Trophoblast cell (in vitro differentiated cells and primary cell): ENCODE measurements at regions not wholly inside any gene's neighbourhood (a gene's known extent, or its start where the extent isn't known, plus 50 kb on each side); places are given as distances from the start of the nearest gene placed in this dataset.

ENCODE experiments used
- DNase-seq, 2 donors: peaks; one replicate each; pipeline ENCODE4 v3.0.0-alpha.2; 2016
- H2AFZ ChIP-seq: 2 replicates; pipeline ENCODE4 v1.6.1; 2013; ENCODE audit warnings: low read length, moderate library complexity, mild to moderate bottlenecking; ENCODE audit not compliant: insufficient read depth, poor library complexity
- H2AK5ac ChIP-seq: 2 replicates; pipeline ENCODE4 v1.6.1; 2013; ENCODE audit warnings: mild to moderate bottlenecking, low read length
- H2BK120ac ChIP-seq: 2 replicates; pipeline ENCODE4 v1.6.1; 2013; ENCODE audit warnings: low read length, mild to moderate bottlenecking, moderate library complexity; ENCODE audit not compliant: insufficient read depth, poor library complexity
- H2BK12ac ChIP-seq: 2 replicates; pipeline ENCODE4 v1.6.1; 2013; ENCODE audit warnings: mild to moderate bottlenecking, low read length, moderate library complexity
- H2BK5ac ChIP-seq: 2 replicates; pipeline ENCODE4 v1.6.1; 2013; ENCODE audit warnings: low read length, low read depth, moderate library complexity, mild to moderate bottlenecking; ENCODE audit not compliant: poor library complexity
- H3K14ac ChIP-seq: 2 replicates; pipeline ENCODE4 v1.6.1; 2013; ENCODE audit warnings: mild to moderate bottlenecking, low read length
- H3K18ac ChIP-seq: 2 replicates; pipeline ENCODE4 v1.6.1; 2013; ENCODE audit warnings: mild to moderate bottlenecking, low read length
- H3K23ac ChIP-seq: 2 replicates; pipeline ENCODE4 v1.6.1; 2013; ENCODE audit warnings: low read length
- H3K27ac ChIP-seq: 2 replicates; pipeline ENCODE4 v1.5.1; 2013; ENCODE audit warnings: low read depth, mild to moderate bottlenecking, inconsistent platforms, low read length, moderate library complexity
- H3K27me3 ChIP-seq: 2 replicates; pipeline ENCODE4 v1.6.1; 2013; ENCODE audit warnings: inconsistent platforms, mild to moderate bottlenecking, low read length, moderate library complexity; ENCODE audit not compliant: insufficient read depth
- H3K36me3 ChIP-seq, 2 experiments: 1 replicate in 1 of 2; 2 replicates in 1 of 2; pipeline ENCODE4 v1.6.1; 2013; ENCODE audit warnings: low read length in 2 of 2, mild to moderate bottlenecking in 2 of 2, moderate library complexity in 1 of 2; ENCODE audit not compliant: insufficient read depth in 2 of 2, control insufficient read depth in 1 of 2
- H3K4ac ChIP-seq: 2 replicates; pipeline ENCODE4 v1.6.1; 2013; ENCODE audit warnings: low read depth, mild to moderate bottlenecking, low read length, moderate library complexity
- H3K4me1 ChIP-seq, 2 experiments: 1 replicate in 1 of 2; 2 replicates in 1 of 2; pipeline ENCODE4 v1.6.1; 2013; ENCODE audit warnings: low read length in 2 of 2, mild to moderate bottlenecking in 2 of 2, moderate library complexity in 1 of 2; ENCODE audit not compliant: insufficient read depth in 2 of 2, control insufficient read depth in 1 of 2
- H3K4me2 ChIP-seq: 2 replicates; pipeline ENCODE4 v1.6.1; 2013; ENCODE audit warnings: inconsistent platforms, mild to moderate bottlenecking, low read length, moderate library complexity
- H3K4me3 ChIP-seq: 2 replicates; pipeline ENCODE4 v1.5.1; 2013; ENCODE audit warnings: mild to moderate bottlenecking, low read depth, low read length, inconsistent platforms
- H3K79me1 ChIP-seq: one replicate; pipeline ENCODE4 v1.6.1; 2013; ENCODE audit warnings: low read length
- H3K79me2 ChIP-seq: 2 replicates; pipeline ENCODE4 v1.6.1; 2013; ENCODE audit warnings: low read length, mild to moderate bottlenecking; ENCODE audit not compliant: control insufficient read depth, insufficient read depth, poor library complexity
- H3K9ac ChIP-seq: 2 replicates; pipeline ENCODE4 v1.6.1; 2013; ENCODE audit warnings: mild to moderate bottlenecking, low read length
- H3K9me3 ChIP-seq: 2 replicates; pipeline ENCODE4 v1.6.1; 2013; ENCODE audit warnings: low read depth, mild to moderate bottlenecking, control low read depth, inconsistent platforms, low read length; ENCODE audit not compliant: insufficient read depth
- H4K12ac ChIP-seq: 2 replicates; pipeline ENCODE4 v1.6.1; 2013; ENCODE audit warnings: low read depth, mild to moderate bottlenecking, low read length, moderate library complexity
- H4K8ac ChIP-seq: 2 replicates; pipeline ENCODE4 v1.6.1; 2013; ENCODE audit warnings: low read depth, mild to moderate bottlenecking, low read length, moderate library complexity
- H4K91ac ChIP-seq: one replicate; pipeline ENCODE4 v1.6.1; 2013; ENCODE audit warnings: low read depth, mild to moderate bottlenecking, low read length, moderate library complexity
- WGBS: extraction: QIAGEN DNeasy Blood & Tissue Kit; methylation state at CpG from one replicate; pipeline ENCODE4 v1.1.7; 2013; ENCODE audit warnings: missing lambda C conversion rate; ENCODE audit not compliant: insufficient read length, insufficient coverage; ENCODE audit errors: extremely low coverage; 5-methylcytosine and 5-hydroxymethylcytosine counted together

DNA sequence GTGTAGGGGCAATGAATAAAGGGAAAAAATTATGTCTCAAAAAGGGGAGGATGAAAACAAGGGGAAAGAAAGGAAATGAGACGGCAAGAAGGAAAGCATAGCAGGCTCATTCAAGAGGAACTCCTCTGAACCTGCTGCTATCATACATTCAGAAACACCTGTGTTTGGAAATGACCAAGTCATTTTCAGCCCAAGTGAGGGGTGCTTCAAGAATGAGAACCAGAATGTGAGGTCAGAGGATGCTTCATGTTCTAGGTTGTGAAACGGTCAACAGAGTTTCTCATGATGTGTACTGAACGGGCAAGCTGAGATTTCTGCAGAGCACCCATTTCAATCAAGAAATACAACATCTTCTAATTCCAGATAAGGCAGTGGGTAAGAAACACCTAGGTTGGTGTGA is 1367.2 kb upstream of the CELF4 start:
- Histone ChIP-seq H2AK5ac (no peak overlapping the region), H3K9ac (no peak overlapping the region), H4K91ac (no peak overlapping the region), H3K14ac (no peak overlapping the region), H3K27ac (no peak overlapping the region), H4K12ac (no peak overlapping the region), H3K23ac (no peak overlapping the region), H2BK120ac (no peak overlapping the region), H3K4me2 (no peak overlapping the region), H3K79me2 (no peaks in the 10 kb centered on the region), H3K18ac (no peak overlapping the region), H3K4me1 (no peaks in the 10 kb centered on the region), H3K4ac (no peak overlapping the region), H3K79me1 (no peaks in the 10 kb centered on the region), H4K8ac (no peak overlapping the region), H3K9me3 (no peaks in the 10 kb centered on the region), H3K27me3 (no peaks in the 10 kb centered on the region), H3K36me3 (no peaks in the 10 kb centered on the region), H2BK12ac (no peak overlapping the region), H2BK5ac (no peak overlapping the region), H2AFZ (no peak overlapping the region), H3K4me3 (no peak overlapping the region)
- no peak for DNase-seq
- WGBS = no CpG with 5 or more reads among the region's 3 CpGs

DNA sequence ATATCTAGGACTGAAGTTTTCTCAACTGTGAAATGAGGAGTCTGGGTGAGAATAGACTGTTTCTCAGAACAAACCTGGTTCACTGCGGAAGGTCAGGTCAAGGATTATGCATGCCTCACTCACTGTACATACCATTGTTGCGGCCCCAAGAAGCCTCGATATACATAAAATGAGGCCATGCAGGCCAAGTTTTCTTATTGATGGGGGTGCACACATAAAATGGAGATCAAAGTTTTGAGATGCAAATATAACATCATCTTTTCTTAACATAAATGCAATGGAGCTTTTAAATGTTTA is 1366.1 kb upstream of the CELF4 start:
- Histone ChIP-seq H4K8ac (no peak overlapping the region), H3K14ac (no peak overlapping the region), H4K12ac (no peak overlapping the region), H3K27me3 (no peaks in the 10 kb centered on the region), H3K79me1 (no peaks in the 10 kb centered on the region), H2BK5ac (no peak overlapping the region), H3K4me1 (no peaks in the 10 kb centered on the region), H3K79me2 (no peaks in the 10 kb centered on the region), H3K9ac (no peak overlapping the region), H2AK5ac (no peak overlapping the region), H3K18ac (no peak overlapping the region), H2BK12ac (no peak overlapping the region), H3K4me3 (no peak overlapping the region), H3K9me3 (no peaks in the 10 kb centered on the region), H4K91ac (no peak overlapping the region), H2BK120ac (no peak overlapping the region), H2AFZ (no peak overlapping the region), H3K4ac (no peak overlapping the region), H3K27ac (no peak overlapping the region), H3K23ac (no peak overlapping the region), H3K4me2 (no peak overlapping the region), H3K36me3 (no peaks in the 10 kb centered on the region)
- no peak for DNase-seq
- WGBS = no CpG with 5 or more reads among the region's 3 CpGs

GRCh38 chr18:38930881-38931753 is 1365.5 kb upstream of the CELF4 start:
- no peak overlapping the region for H3K18ac ChIP-seq
- no peak overlapping the region for H2BK5ac ChIP-seq
- no peaks in the 10 kb centered on the region for H3K27me3 ChIP-seq
- WGBS = no CpG with 5 or more reads among the region's 3 CpGs
- H2BK120ac ChIP-seq = no peak overlapping the region
- H4K8ac ChIP-seq = no peak overlapping the region
- H3K79me1 ChIP-seq = no peaks in the 10 kb centered on the region
- no peaks in the 10 kb centered on the region for H3K4me1 ChIP-seq
- H3K4ac ChIP-seq = no peak overlapping the region
- no peak overlapping the region for H3K4me2 ChIP-seq
- no peak overlapping the region for H3K23ac ChIP-seq
- H3K36me3 ChIP-seq = no peaks in the 10 kb centered on the region
- no peak overlapping the region for H3K9ac ChIP-seq
- DNase-seq = no peak
- no peaks in the 10 kb centered on the region for H3K79me2 ChIP-seq
- no peak overlapping the region for H3K14ac ChIP-seq
- H2AK5ac ChIP-seq = no peak overlapping the region
- no peak overlapping the region for H3K4me3 ChIP-seq
- no peak overlapping the region for H4K91ac ChIP-seq
- H3K27ac ChIP-seq = no peak overlapping the region
- no peak overlapping the region for H2BK12ac ChIP-seq
- no peak overlapping the region for H4K12ac ChIP-seq
- no peak overlapping the region for H2AFZ ChIP-seq
- no peaks in the 10 kb centered on the region for H3K9me3 ChIP-seq

DNA sequence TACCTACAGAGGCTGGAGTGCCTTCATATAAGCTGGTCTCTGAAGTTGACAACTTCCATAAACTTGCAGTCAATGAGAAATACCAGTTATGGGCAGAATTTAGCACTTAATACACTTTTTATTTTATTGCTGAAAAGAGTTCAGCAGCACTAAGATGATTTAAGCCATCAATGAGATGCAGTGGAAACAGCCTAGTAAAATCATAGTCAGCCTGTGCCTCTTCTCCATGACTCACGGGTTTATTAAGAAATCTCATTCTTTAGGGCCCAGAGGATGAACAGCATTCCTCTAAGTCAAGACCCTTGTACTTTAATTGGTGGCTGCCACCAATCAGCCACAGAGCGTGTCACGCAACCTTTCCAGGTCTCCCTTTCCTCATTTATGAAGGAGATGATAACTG is 1357.9 kb upstream of the CELF4 start:
- no peak overlapping the region for H3K14ac ChIP-seq
- no peak overlapping the region for H2BK12ac ChIP-seq
- H2AK5ac ChIP-seq = no peak overlapping the region
- H3K4me2 ChIP-seq = no peak overlapping the region
- H3K9ac ChIP-seq = no peak overlapping the region
- no peak overlapping the region for H4K12ac ChIP-seq
- H3K36me3 ChIP-seq = no peaks in the 10 kb centered on the region
- no peak overlapping the region for H3K18ac ChIP-seq
- no peak overlapping the region for H3K27ac ChIP-seq
- no peak overlapping the region for H4K91ac ChIP-seq
- no peak overlapping the region for H3K4ac ChIP-seq
- H2AFZ ChIP-seq = no peak overlapping the region
- no peak overlapping the region for H4K8ac ChIP-seq
- H3K79me1 ChIP-seq = no peaks in the 10 kb centered on the region
- no peak overlapping the region for H3K23ac ChIP-seq
- H2BK5ac ChIP-seq = no peak overlapping the region
- no peaks in the 10 kb centered on the region for H3K4me1 ChIP-seq
- no CpG with 5 or more reads among the region's 3 CpGs for WGBS
- H3K27me3 ChIP-seq = no peaks in the 10 kb centered on the region
- no peak overlapping the region for H2BK120ac ChIP-seq
- DNase-seq = no peak
- no peaks in the 10 kb centered on the region for H3K9me3 ChIP-seq
- H3K4me3 ChIP-seq = no peak overlapping the region
- no peaks in the 10 kb centered on the region for H3K79me2 ChIP-seq
